Astrocyte (in vitro differentiated cells and primary cell): ENCODE measurements at regions not wholly inside any gene's neighbourhood (a gene's known extent, or its start where the extent isn't known, plus 50 kb on each side); places are given as distances from the start of the nearest gene placed in this dataset.

ENCODE experiments used
- EZH2 ChIP-seq: IDR thresholded peaks from 2 replicates; pipeline ENCODE4 v1.6.1; 2012; ENCODE audit warnings: mild to moderate bottlenecking, low read length, inconsistent platforms; ENCODE audit not compliant: insufficient read depth
- TF ChIP-seq, protein P1 (sequence below): IDR thresholded peaks from 2 replicates; pipeline ENCODE4 v1.5.1; 2011; ENCODE audit warnings: low read depth, mild to moderate bottlenecking, inconsistent platforms, low read length, moderate library complexity; ENCODE audit not compliant: insufficient read depth

DNA sequence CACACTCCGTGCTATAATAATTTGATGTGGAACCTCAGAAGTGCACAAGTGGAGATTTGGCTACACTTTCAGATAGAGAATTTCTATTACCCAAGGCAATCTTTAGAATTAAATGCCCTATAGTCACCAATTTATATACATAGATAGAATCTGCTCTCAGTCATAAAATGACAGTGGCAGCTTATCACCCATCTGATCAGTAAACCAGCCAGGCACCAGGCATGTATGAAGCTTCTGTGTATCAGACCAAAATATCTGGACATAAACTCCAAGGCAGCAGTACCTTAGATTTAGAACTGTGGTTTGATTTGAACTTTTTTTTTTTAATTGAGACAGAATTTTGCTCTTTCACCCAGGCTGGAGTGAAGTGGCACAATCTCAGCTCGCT, 180.9 kb downstream of the IPMK start:
- TF ChIP-seq EZH2, result no peak
- TF ChIP-seq, protein P1, sequence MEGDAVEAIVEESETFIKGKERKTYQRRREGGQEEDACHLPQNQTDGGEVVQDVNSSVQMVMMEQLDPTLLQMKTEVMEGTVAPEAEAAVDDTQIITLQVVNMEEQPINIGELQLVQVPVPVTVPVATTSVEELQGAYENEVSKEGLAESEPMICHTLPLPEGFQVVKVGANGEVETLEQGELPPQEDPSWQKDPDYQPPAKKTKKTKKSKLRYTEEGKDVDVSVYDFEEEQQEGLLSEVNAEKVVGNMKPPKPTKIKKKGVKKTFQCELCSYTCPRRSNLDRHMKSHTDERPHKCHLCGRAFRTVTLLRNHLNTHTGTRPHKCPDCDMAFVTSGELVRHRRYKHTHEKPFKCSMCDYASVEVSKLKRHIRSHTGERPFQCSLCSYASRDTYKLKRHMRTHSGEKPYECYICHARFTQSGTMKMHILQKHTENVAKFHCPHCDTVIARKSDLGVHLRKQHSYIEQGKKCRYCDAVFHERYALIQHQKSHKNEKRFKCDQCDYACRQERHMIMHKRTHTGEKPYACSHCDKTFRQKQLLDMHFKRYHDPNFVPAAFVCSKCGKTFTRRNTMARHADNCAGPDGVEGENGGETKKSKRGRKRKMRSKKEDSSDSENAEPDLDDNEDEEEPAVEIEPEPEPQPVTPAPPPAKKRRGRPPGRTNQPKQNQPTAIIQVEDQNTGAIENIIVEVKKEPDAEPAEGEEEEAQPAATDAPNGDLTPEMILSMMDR, result no peak
